ENCODE measurements at regions not wholly inside any gene's neighbourhood (a gene's known extent, or its start where the extent isn't known, plus 50 kb on each side); places are given as distances from the start of the nearest gene placed in this dataset.

DNA sequence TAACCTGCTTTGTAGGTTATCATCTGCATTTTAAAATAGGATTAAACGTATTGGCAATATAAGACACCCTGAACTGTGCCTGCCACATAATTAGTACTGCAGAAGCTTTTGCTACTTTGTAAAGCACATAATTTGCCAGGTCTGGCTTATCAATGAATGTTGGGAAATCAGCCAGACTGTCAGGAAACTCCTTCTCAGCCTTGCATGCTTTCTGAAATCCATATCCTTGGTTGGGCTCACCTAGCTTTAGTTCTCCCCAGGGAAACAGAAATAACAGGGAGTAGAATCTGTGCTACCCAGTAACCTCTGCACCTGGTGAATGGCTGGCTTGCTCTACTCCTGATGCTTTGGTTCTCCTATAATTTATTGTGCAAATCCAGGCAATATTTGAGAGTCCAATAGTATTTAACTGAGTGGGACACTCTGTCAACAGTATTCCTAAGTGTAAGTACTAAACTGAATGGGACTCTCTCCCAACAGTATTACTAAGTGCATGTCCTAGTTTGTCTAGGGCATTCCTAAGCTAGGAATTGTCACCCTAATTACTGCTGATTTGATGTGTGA lies 354.5 kb downstream of the WDR72 start:
- H3K27ac ChIP-seq (ENCODE audit: extremely low read depth, low read depth, low read length), result no peak overlapping the region
- CTCF ChIA-PET (ENCODE audit: low intra/inter-chr PET ratio), result no interaction called here
- FAIRE-seq (no peak), DNase-seq (ENCODE audit: extremely low read depth in 1 of 4, low spot score in 3 of 4) (no peak), ATAC-seq (no peak)
- no peak overlapping the region for H3K9ac ChIP-seq (ENCODE audit: insufficient read depth in 1 of 2, low read depth in 2 of 2, low read length in 2 of 2)
- intact Hi-C loops (cut with micrococcal nuclease), result no loop called here
- H3K4me3 ChIP-seq, result no peak overlapping the region
- H2AFZ ChIP-seq (ENCODE audit: low read depth, low read length), result no peak overlapping the region
- in situ Hi-C loops (cut with MboI), result no loop called here
- H4K20me1 ChIP-seq (replicated peaks; ENCODE audit: control insufficient read depth, insufficient read depth, low read length), result no peaks in the 10 kb centered on the region
- no peaks in the 10 kb centered on the region for H3K79me2 ChIP-seq (ENCODE audit: control insufficient read depth, insufficient read depth, low read length)
- BruUV-seq (replicated peaks), result no TSS peak
- H3K9me3 ChIP-seq (replicated peaks; ENCODE audit: control insufficient read depth, insufficient read depth, low read depth, low read length), result no peaks in the 10 kb centered on the region
- 0% methylated on average over 1 of the region's 1 CpG for WGBS (ENCODE audit: insufficient coverage, low coverage, missing lambda C conversion rate)
- no peaks in the 10 kb centered on the region for H3K27me3 ChIP-seq (ENCODE audit: control insufficient read depth in 2 of 2, insufficient read depth in 2 of 2, low read length in 2 of 2)
- H3K9me1 ChIP-seq (ENCODE audit: control insufficient read depth, insufficient read depth, low read length), result no peaks in the 10 kb centered on the region
- no peaks in the 10 kb centered on the region for H3K36me3 ChIP-seq (ENCODE audit: control insufficient read depth, insufficient read depth, low read length)
- no peak overlapping the region for H3K4me2 ChIP-seq (ENCODE audit: insufficient read depth, low read length)
- POLR2A ChIA-PET, result no interaction called here
- no peaks in the 10 kb centered on the region for H3K4me1 ChIP-seq (replicated peaks in 1 of 2; ENCODE audit: control insufficient read depth in 2 of 2, insufficient read depth in 2 of 2, low read length in 2 of 2)
- TF ChIP-seq GABPA (tag; conservative IDR thresholded peaks at IDR 0.05; ENCODE audit: low read depth) (no peak), KAT2B (IDR thresholded peaks at IDR 0.05; ENCODE audit: low read depth, low read length) (no peak), ELF4 (CRISPR knock-in tag; IDR thresholded peaks at IDR 0.05) (no peak), STAT5B (CRISPR knock-in tag; IDR thresholded peaks at IDR 0.05) (no peak), THRAP3 (IDR thresholded peaks at IDR 0.05; ENCODE audit: borderline replicate concordance) (no peak), NCOA4 (IDR thresholded peaks at IDR 0.05; ENCODE audit: partially characterized antibody) (no peak), RBBP5 (IDR thresholded peaks at IDR 0.05; ENCODE audit: borderline replicate concordance, insufficient read depth, low read length, poor library complexity, severe bottlenecking) (no peak), ZNF239 (CRISPR knock-in tag; IDR thresholded peaks at IDR 0.05) (no peak), ZNF174 (CRISPR knock-in tag; IDR thresholded peaks at IDR 0.05) (no peak), HDAC2 (IDR thresholded peaks at IDR 0.05) (no peak), PURB (CRISPR knock-in tag; IDR thresholded peaks at IDR 0.05; ENCODE audit: low read depth) (no peak)
- TF ChIP-seq, protein P1, sequence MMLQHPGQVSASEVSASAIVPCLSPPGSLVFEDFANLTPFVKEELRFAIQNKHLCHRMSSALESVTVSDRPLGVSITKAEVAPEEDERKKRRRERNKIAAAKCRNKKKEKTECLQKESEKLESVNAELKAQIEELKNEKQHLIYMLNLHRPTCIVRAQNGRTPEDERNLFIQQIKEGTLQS (IDR thresholded peaks at IDR 0.05), result no peak
- TF ChIP-seq, protein P1 (CRISPR knock-in tag; conservative IDR thresholded peaks at IDR 0.05), result no peak
- TF ChIP-seq, protein P2, sequence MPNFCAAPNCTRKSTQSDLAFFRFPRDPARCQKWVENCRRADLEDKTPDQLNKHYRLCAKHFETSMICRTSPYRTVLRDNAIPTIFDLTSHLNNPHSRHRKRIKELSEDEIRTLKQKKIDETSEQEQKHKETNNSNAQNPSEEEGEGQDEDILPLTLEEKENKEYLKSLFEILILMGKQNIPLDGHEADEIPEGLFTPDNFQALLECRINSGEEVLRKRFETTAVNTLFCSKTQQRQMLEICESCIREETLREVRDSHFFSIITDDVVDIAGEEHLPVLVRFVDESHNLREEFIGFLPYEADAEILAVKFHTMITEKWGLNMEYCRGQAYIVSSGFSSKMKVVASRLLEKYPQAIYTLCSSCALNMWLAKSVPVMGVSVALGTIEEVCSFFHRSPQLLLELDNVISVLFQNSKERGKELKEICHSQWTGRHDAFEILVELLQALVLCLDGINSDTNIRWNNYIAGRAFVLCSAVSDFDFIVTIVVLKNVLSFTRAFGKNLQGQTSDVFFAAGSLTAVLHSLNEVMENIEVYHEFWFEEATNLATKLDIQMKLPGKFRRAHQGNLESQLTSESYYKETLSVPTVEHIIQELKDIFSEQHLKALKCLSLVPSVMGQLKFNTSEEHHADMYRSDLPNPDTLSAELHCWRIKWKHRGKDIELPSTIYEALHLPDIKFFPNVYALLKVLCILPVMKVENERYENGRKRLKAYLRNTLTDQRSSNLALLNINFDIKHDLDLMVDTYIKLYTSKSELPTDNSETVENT (CRISPR knock-in tag; IDR thresholded peaks at IDR 0.05), result no peak
- TF ChIP-seq, protein P3, sequence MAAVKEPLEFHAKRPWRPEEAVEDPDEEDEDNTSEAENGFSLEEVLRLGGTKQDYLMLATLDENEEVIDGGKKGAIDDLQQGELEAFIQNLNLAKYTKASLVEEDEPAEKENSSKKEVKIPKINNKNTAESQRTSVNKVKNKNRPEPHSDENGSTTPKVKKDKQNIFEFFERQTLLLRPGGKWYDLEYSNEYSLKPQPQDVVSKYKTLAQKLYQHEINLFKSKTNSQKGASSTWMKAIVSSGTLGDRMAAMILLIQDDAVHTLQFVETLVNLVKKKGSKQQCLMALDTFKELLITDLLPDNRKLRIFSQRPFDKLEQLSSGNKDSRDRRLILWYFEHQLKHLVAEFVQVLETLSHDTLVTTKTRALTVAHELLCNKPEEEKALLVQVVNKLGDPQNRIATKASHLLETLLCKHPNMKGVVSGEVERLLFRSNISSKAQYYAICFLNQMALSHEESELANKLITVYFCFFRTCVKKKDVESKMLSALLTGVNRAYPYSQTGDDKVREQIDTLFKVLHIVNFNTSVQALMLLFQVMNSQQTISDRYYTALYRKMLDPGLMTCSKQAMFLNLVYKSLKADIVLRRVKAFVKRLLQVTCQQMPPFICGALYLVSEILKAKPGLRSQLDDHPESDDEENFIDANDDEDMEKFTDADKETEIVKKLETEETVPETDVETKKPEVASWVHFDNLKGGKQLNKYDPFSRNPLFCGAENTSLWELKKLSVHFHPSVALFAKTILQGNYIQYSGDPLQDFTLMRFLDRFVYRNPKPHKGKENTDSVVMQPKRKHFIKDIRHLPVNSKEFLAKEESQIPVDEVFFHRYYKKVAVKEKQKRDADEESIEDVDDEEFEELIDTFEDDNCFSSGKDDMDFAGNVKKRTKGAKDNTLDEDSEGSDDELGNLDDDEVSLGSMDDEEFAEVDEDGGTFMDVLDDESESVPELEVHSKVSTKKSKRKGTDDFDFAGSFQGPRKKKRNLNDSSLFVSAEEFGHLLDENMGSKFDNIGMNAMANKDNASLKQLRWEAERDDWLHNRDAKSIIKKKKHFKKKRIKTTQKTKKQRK (IDR thresholded peaks at IDR 0.05; ENCODE audit: borderline replicate concordance, low read depth, low read length), result no peak
